CD8-positive, alpha-beta memory T cell (primary cell): ENCODE measurements at regions not wholly inside any gene's neighbourhood (a gene's known extent, or its start where the extent isn't known, plus 50 kb on each side); places are given as distances from the start of the nearest gene placed in this dataset.

Source experiments
- CTCF ChIA-PET: fragments of 350-600 bp; sonication (Branson Sonifier 250); formaldehyde crosslinking; loops from one replicate; lab custom pipeline; 2021; ENCODE audit warnings: antibody characterized with exemption; lab: Charles Lee
- POLR2A ChIA-PET: fragments of 350-600 bp; sonication (Branson Sonifier 250); formaldehyde crosslinking; loops from one replicate; lab custom pipeline; 2021; ENCODE audit warnings: antibody characterized with exemption; lab: Charles Lee
- DNase-seq, 5 donors: peaks; one replicate each; pipeline versions ENCODE4 v3.0.0 to v3.0.0-alpha.2; 2020 to 2022; ENCODE audit warnings: mixed read lengths in 1 of 5
- H3K27ac ChIP-seq: one replicate; pipeline ENCODE4 v1.7.0; 2013; ENCODE audit warnings: low read depth, mild to moderate bottlenecking, low read length, moderate library complexity
- H3K27me3 ChIP-seq: 2 replicates; pipeline ENCODE4 v1.7.0; 2013; ENCODE audit warnings: low read length, mild to moderate bottlenecking; ENCODE audit not compliant: insufficient read depth, poor library complexity, severe bottlenecking
- H3K36me3 ChIP-seq: 2 replicates; pipeline ENCODE4 v1.7.0; 2013; ENCODE audit warnings: mild to moderate bottlenecking, low read length, moderate library complexity; ENCODE audit not compliant: insufficient read depth
- H3K4me1 ChIP-seq: 2 replicates; pipeline ENCODE4 v1.7.0; 2013; ENCODE audit warnings: mild to moderate bottlenecking, low read length, moderate library complexity; ENCODE audit not compliant: insufficient read depth
- H3K4me3 ChIP-seq: 2 replicates; pipeline ENCODE4 v1.7.0; 2013; ENCODE audit warnings: mild to moderate bottlenecking, low read length
- H3K9me3 ChIP-seq: 2 replicates; pipeline ENCODE4 v1.7.0; 2013; ENCODE audit warnings: mild to moderate bottlenecking, low read length
- H3K27ac Mint-ChIP-seq, 8 donors: one replicate each; pipeline ENCODE4 v1.8.0; 2020 to 2021; ENCODE audit warnings: mixed read lengths in 8 of 8, mild to moderate bottlenecking in 6 of 8, inconsistent platforms in 3 of 8, moderate library complexity in 3 of 8
- H3K27me3 Mint-ChIP-seq, 2 donors: one replicate each; pipeline ENCODE4 v1.8.0; 2020 to 2021; ENCODE audit warnings: mixed read lengths in 2 of 2, mild to moderate bottlenecking in 1 of 2, moderate library complexity in 1 of 2
- H3K36me3 Mint-ChIP-seq, 3 donors: one replicate each; pipeline ENCODE4 v1.8.0; 2020 to 2021; ENCODE audit warnings: mixed read lengths in 3 of 3, inconsistent platforms in 1 of 3, mild to moderate bottlenecking in 1 of 3
- H3K4me1 Mint-ChIP-seq, 3 donors: one replicate each; pipeline ENCODE4 v1.8.0; 2020 to 2021; ENCODE audit warnings: mixed read lengths in 3 of 3, inconsistent platforms in 1 of 3, mild to moderate bottlenecking in 1 of 3
- H3K4me3 Mint-ChIP-seq, 7 donors: one replicate each; pipeline ENCODE4 v1.8.0; 2020 to 2021; ENCODE audit warnings: mixed read lengths in 7 of 7, mild to moderate bottlenecking in 6 of 7, moderate library complexity in 4 of 7, inconsistent platforms in 2 of 7
- H3K9me3 Mint-ChIP-seq, 5 donors: one replicate each; pipeline ENCODE4 v1.8.0; 2020 to 2022; ENCODE audit warnings: mixed read lengths in 5 of 5, mild to moderate bottlenecking in 3 of 5, moderate library complexity in 2 of 5, inconsistent platforms in 1 of 5

DNA sequence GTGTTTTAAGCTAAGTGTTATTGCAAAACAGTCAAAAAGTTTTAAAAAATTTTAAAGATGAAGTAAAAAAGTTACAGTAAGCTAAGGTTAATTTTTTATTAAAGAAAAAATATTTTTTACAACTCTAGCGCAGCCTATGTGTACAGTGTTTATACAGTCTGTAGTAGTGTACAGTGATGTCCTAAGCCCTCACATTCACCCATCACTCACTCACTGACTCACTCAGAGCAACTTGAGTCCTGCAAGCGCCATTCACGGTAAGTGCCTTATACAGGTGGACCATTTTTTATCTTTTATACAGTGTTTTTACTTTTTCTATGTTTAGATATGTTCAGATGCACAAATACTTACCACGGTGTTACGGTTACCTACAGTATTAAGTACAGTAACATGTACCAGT is 83.4 kb upstream of the STMND1 start:
- Mint-ChIP-seq H3K36me3 (no peaks in the 10 kb centered on the region), H3K4me1 (peaks cover 17 to 22% (median 20%) of the 10 kb centered on the region in 3 donors), H3K27ac (no peak overlapping the region), H3K9me3 (peaks cover 0 to 4% (median 0%) of the 10 kb centered on the region in 5 donors), H3K27me3 (peaks cover 0 to 22% of the 10 kb centered on the region in 2 donors), H3K4me3 (no peak overlapping the region)
- ChIA-PET POLR2A (no interaction called here), CTCF (no interaction called here)
- Histone ChIP-seq H3K27ac (no peak overlapping the region), H3K4me1 (no peaks in the 10 kb centered on the region), H3K36me3 (no peaks in the 10 kb centered on the region), H3K9me3 (no peaks in the 10 kb centered on the region), H3K4me3 (no peak overlapping the region), H3K27me3 (no peaks in the 10 kb centered on the region)
- no peak for DNase-seq

DNA sequence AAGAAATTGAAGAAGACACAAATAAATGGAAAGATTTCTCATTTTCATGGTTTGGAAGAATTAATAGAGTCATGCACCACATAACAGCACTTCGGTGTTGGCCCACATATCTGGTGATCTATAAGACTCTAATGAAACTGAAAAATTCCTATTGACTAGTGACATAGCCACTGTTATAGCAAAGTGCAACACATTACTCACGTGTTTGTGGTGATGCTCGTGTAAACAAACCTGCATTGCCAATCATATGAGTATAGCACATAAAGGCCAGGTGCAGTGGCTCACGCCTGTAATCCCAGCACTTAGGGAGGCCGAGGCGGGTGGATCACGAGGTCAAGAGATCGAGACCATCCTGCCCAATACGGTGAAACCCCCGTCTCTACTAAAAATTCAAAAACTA is 84.4 kb upstream of the STMND1 start:
- Histone ChIP-seq H3K36me3 (no peaks in the 10 kb centered on the region), H3K27me3 (no peaks in the 10 kb centered on the region), H3K9me3 (no peaks in the 10 kb centered on the region), H3K4me3 (no peak overlapping the region), H3K4me1 (no peaks in the 10 kb centered on the region), H3K27ac (no peak overlapping the region)
- ChIA-PET POLR2A (no interaction called here), CTCF (interaction anchor here (0.7 kb wide), 1 partner anchor 8 kb away, joined by 3 read pairs; no protein-coding TSS in a partner anchor)
- peaks cover 17 to 22% (median 20%) of the 10 kb centered on the region in 3 donors for H3K4me1 Mint-ChIP-seq
- no peak overlapping the region for H3K4me3 Mint-ChIP-seq
- peaks cover 0 to 4% (median 0%) of the 10 kb centered on the region in 5 donors for H3K9me3 Mint-ChIP-seq
- no peaks in the 10 kb centered on the region for H3K36me3 Mint-ChIP-seq
- H3K27ac Mint-ChIP-seq: no peak overlapping the region
- DNase-seq: no peak
- H3K27me3 Mint-ChIP-seq: peaks cover 1 to 23% of the 10 kb centered on the region in 2 donors

- Histone ChIP-seq H3K36me3 (no peaks in the 10 kb centered on the region), H3K27me3 (no peaks in the 10 kb centered on the region), H3K4me1 (no peaks in the 10 kb centered on the region), H3K9me3 (no peaks in the 10 kb centered on the region), H3K27ac (peak overlapping the region; percentile 27), H3K4me3 (peak overlapping the region; percentile 55)
- H3K9me3 Mint-ChIP-seq: peaks cover 0 to 4% (median 0%) of the 10 kb centered on the region in 5 donors
- ChIA-PET CTCF (interaction anchor here (0.6 kb wide), 1 partner anchor 28 kb away, joined by 3 read pairs; no protein-coding TSS in a partner anchor), POLR2A (no interaction called here)
- H3K27me3 Mint-ChIP-seq: peaks cover 1 to 22% of the 10 kb centered on the region in 2 donors
- H3K36me3 Mint-ChIP-seq: no peaks in the 10 kb centered on the region
- peak overlapping the region; percentile 81 to 91 (median 85) for H3K4me3 Mint-ChIP-seq
- peak overlapping the region in 6 of 8 donors; percentile 48 to 91 (median 82) for H3K27ac Mint-ChIP-seq
- peaks cover 17 to 22% (median 20%) of the 10 kb centered on the region in 3 donors for H3K4me1 Mint-ChIP-seq
- DNase-seq: peak; percentile 7 to 73 (median 47)
These were observed 86.1 kb upstream of the STMND1 start for GRCh38 chr6:17015551-17016381.

GRCh38 chr6:17015144-17015543 is 86.7 kb upstream of the STMND1 start:
- no peak overlapping the region for H3K27ac ChIP-seq
- no peaks in the 10 kb centered on the region for H3K4me1 ChIP-seq
- ChIA-PET POLR2A (no interaction called here), CTCF (interaction anchor here (0.6 kb wide), 1 partner anchor 27 kb away, joined by 3 read pairs; no protein-coding TSS in a partner anchor)
- no peaks in the 10 kb centered on the region for H3K27me3 ChIP-seq
- no peak overlapping the region for H3K4me3 ChIP-seq
- Mint-ChIP-seq H3K4me3 (peak overlapping the region; percentile 80 to 85 (median 81)), H3K36me3 (no peaks in the 10 kb centered on the region), H3K27ac (peak overlapping the region in 6 of 8 donors; percentile 32 to 91 (median 74)), H3K9me3 (peaks cover 0 to 4% (median 0%) of the 10 kb centered on the region in 5 donors), H3K27me3 (peaks cover 1 to 20% of the 10 kb centered on the region in 2 donors), H3K4me1 (peaks cover 17 to 22% (median 20%) of the 10 kb centered on the region in 3 donors)
- H3K36me3 ChIP-seq: no peaks in the 10 kb centered on the region
- no peaks in the 10 kb centered on the region for H3K9me3 ChIP-seq
- DNase-seq: no peak

GRCh38 chr6:17013701-17014100 is 88.1 kb upstream of the STMND1 start:
- H3K4me3 Mint-ChIP-seq: peak overlapping the region in 1 of 7 donors; percentile 16
- POLR2A ChIA-PET: no interaction called here
- peaks cover 1 to 14% of the 10 kb centered on the region in 2 donors for H3K27me3 Mint-ChIP-seq
- no peak overlapping the region for H3K4me3 ChIP-seq
- no peak for DNase-seq
- peaks cover 17 to 22% (median 20%) of the 10 kb centered on the region in 3 donors for H3K4me1 Mint-ChIP-seq
- peak overlapping the region in 1 of 8 donors; percentile 71 for H3K27ac Mint-ChIP-seq
- H3K36me3 ChIP-seq: no peaks in the 10 kb centered on the region
- CTCF ChIA-PET: no interaction called here
- H3K9me3 Mint-ChIP-seq: peaks cover 0 to 4% (median 0%) of the 10 kb centered on the region in 5 donors
- no peaks in the 10 kb centered on the region for H3K27me3 ChIP-seq
- H3K27ac ChIP-seq: no peak overlapping the region
- no peaks in the 10 kb centered on the region for H3K4me1 ChIP-seq
- no peaks in the 10 kb centered on the region for H3K9me3 ChIP-seq
- no peaks in the 10 kb centered on the region for H3K36me3 Mint-ChIP-seq

GRCh38 chr6:17012421-17013225 is 89.2 kb upstream of the STMND1 start:
- no peaks in the 10 kb centered on the region for H3K27me3 ChIP-seq
- Mint-ChIP-seq H3K9me3 (peaks cover 3 to 9% (median 4%) of the 10 kb centered on the region in 5 donors), H3K27ac (no peak overlapping the region), H3K4me1 (peaks cover 17 to 22% (median 20%) of the 10 kb centered on the region in 3 donors), H3K27me3 (peaks cover 5 to 22% of the 10 kb centered on the region in 2 donors), H3K4me3 (no peak overlapping the region), H3K36me3 (no peaks in the 10 kb centered on the region)
- ChIA-PET POLR2A (no interaction called here), CTCF (no interaction called here)
- H3K4me3 ChIP-seq: no peak overlapping the region
- no peaks in the 10 kb centered on the region for H3K9me3 ChIP-seq
- no peaks in the 10 kb centered on the region for H3K4me1 ChIP-seq
- no peak overlapping the region for H3K27ac ChIP-seq
- DNase-seq: no peak
- no peaks in the 10 kb centered on the region for H3K36me3 ChIP-seq

- no peaks in the 10 kb centered on the region for H3K4me1 ChIP-seq
- CTCF ChIA-PET: no interaction called here
- H3K9me3 ChIP-seq: no peaks in the 10 kb centered on the region
- Mint-ChIP-seq H3K27ac (no peak overlapping the region), H3K4me3 (no peak overlapping the region), H3K9me3 (peaks cover 3 to 9% (median 4%) of the 10 kb centered on the region in 5 donors), H3K4me1 (peaks cover 17 to 22% (median 20%) of the 10 kb centered on the region in 3 donors), H3K27me3 (peaks cover 5 to 25% of the 10 kb centered on the region in 2 donors), H3K36me3 (no peaks in the 10 kb centered on the region)
- POLR2A ChIA-PET: no interaction called here
- DNase-seq: no peak
- H3K27ac ChIP-seq: no peak overlapping the region
- no peak overlapping the region for H3K4me3 ChIP-seq
- H3K27me3 ChIP-seq: no peaks in the 10 kb centered on the region
- no peaks in the 10 kb centered on the region for H3K36me3 ChIP-seq
These were observed 89.9 kb upstream of the STMND1 start for GRCh38 chr6:17011985-17012384.
